Pancreas (tissue), 10 donors: ENCODE measurements at regions not wholly inside any gene's neighbourhood (a gene's known extent, or its start where the extent isn't known, plus 50 kb on each side); places are given as distances from the start of the nearest gene placed in this dataset.

Experiments used
- ATAC-seq, 4 donors: fragments of 200-7000 bp; cut with Tn5 transposase; one replicate each; pipeline versions ENCODE4 v1.8.0 to v1.9.1; 2020; ENCODE audit warnings: mild to moderate bottlenecking in 4 of 4, moderate library complexity in 4 of 4
- DNase-seq, 6 donors: peaks; one replicate each; pipeline ENCODE4 v3.0.0-alpha.2; 2020
- FAIRE-seq: peaks from 2 replicates; lab custom pipeline; 2012; peaks lifted over from hg19 to GRCh38; lab: Jason Lieb, UNC
- H3K27ac ChIP-seq, 4 donors: fragments of 200-600 bp; sonication (generic); 1 replicate in 3 of 4; 2 replicates in 1 of 4; pipeline versions ENCODE4 v1.5.0 to v1.8.0; 2020
- H3K27me3 ChIP-seq, 4 donors: fragments of 200-600 bp; one replicate each; pipeline ENCODE4 v1.8.0; 2021
- H3K36me3 ChIP-seq, 3 donors: fragments of 200-600 bp; sonication (generic) in 1 of 3; one replicate each; pipeline versions ENCODE4 v1.5.0 to v1.8.0; 2020 to 2021
- H3K4me1 ChIP-seq, 3 donors: fragments of 200-600 bp; one replicate each; pipeline ENCODE4 v1.8.0; 2021
- H3K4me3 ChIP-seq, 4 donors: fragments of 200-600 bp; sonication (generic) in 2 of 4; one replicate each; pipeline versions ENCODE4 v1.5.0 to v1.8.0; 2020 to 2021
- H3K9me3 ChIP-seq, 4 donors: fragments of 200-600 bp; one replicate each; pipeline ENCODE4 v1.8.0; 2021
- CTCF ChIP-seq, 4 donors: fragments of 200-600 bp; sonication (generic) in 3 of 4; IDR thresholded peaks; one replicate each; pipeline versions ENCODE4 v1.5.0 to v1.8.0; 2021; ENCODE audit warnings: antibody characterized with exemption in 4 of 4
- WGBS, 2 donors: extraction: QIAGEN DNeasy Blood & Tissue Kit; methylation state at CpG; one replicate each; pipeline ENCODE4 v1.1.7; 2013; 5-methylcytosine and 5-hydroxymethylcytosine counted together
- intact Hi-C, 3 donors: fragments of 100-400 bp; cut with DNase I; formaldehyde crosslinking; loops; one replicate each; pipeline versions ENCODE4 v1.11.1 to v1.14.2; 2022
- donor health status: healthy with polysubstance abuse.
- donor health status: DM: no; HTN: no; CAD: no; lungs with moderate emphysema.
- donor health status: DM: no; HTN: no; CAD: no.
- donor health status: control.
- donor health status: control.
- donor health status: Bipolar disorder and iron deficiency.
- donor health status: DM: yes; HTN: yes; CAD: no.
- donor health status: DM: no; HTN: no; CAD: no.
- donor health status: DM: no; HTN: no; CAD: no.
- donor health status: DM: yes; HTN: yes; CAD: no.

- H3K4me1 ChIP-seq, result no peaks in the 10 kb centered on the region
- no peak for FAIRE-seq
- DNase-seq, result no peak
- intact Hi-C loops, result no loop called here
- H3K4me3 ChIP-seq, result no peak overlapping the region
- no peaks in the 10 kb centered on the region for H3K9me3 ChIP-seq
- no peaks in the 10 kb centered on the region for H3K27me3 ChIP-seq
- ATAC-seq, result no peak
- H3K36me3 ChIP-seq, result no peaks in the 10 kb centered on the region
- WGBS, 2 donors, result 75 to 87% methylated on average over 4 of the region's 4 CpGs
- no peak for TF ChIP-seq CTCF (IDR thresholded peaks at IDR 0.05)
- H3K27ac ChIP-seq, result no peak overlapping the region
These were observed 113.7 kb upstream of the NCAM1 start for GRCh38 chr11:112847568-112847967.

GRCh38 chr11:112852143-112852866 lies 108.9 kb upstream of the NCAM1 start:
- WGBS, 2 donors, result 57 to 74% methylated on average over 5 of the region's 5 CpGs
- DNase-seq (no peak), FAIRE-seq (no peak), ATAC-seq (no peak)
- no peak for TF ChIP-seq CTCF (IDR thresholded peaks at IDR 0.05)
- Histone ChIP-seq H3K4me3 (no peak overlapping the region), H3K27ac (no peak overlapping the region), H3K36me3 (no peaks in the 10 kb centered on the region), H3K4me1 (no peaks in the 10 kb centered on the region), H3K9me3 (no peaks in the 10 kb centered on the region), H3K27me3 (no peaks in the 10 kb centered on the region)
- intact Hi-C loops, result no loop called here

- TF ChIP-seq CTCF (IDR thresholded peaks at IDR 0.05), result no peak
- H3K4me1 ChIP-seq, result no peaks in the 10 kb centered on the region
These were observed 105.1 kb upstream of the NCAM1 start for GRCh38 chr11:112856133-112856532.

GRCh38 chr11:112856591-112856990 lies 104.6 kb upstream of the NCAM1 start:
- H3K4me1 ChIP-seq, result no peaks in the 10 kb centered on the region
- no peak for ATAC-seq
- intact Hi-C loops, result no loop called here
- H3K27me3 ChIP-seq, result no peaks in the 10 kb centered on the region
- FAIRE-seq, result no peak
- DNase-seq, result no peak
- H3K4me3 ChIP-seq, result no peak overlapping the region
- H3K27ac ChIP-seq, result no peak overlapping the region
- WGBS, 2 donors, result 28 to 39% methylated on average over 2 of the region's 2 CpGs
- H3K9me3 ChIP-seq, result no peaks in the 10 kb centered on the region
- no peak for TF ChIP-seq CTCF (IDR thresholded peaks at IDR 0.05)
- H3K36me3 ChIP-seq, result no peaks in the 10 kb centered on the region

More at GRCh38 chr11:112856133-112856532, 105.1 kb upstream of the NCAM1 start:
- intact Hi-C loops, result no loop called here
- FAIRE-seq (no peak), DNase-seq (no peak), ATAC-seq (no peak)
- no peak overlapping the region for H3K4me3 ChIP-seq
- H3K27me3 ChIP-seq, result no peaks in the 10 kb centered on the region
- no peak overlapping the region for H3K27ac ChIP-seq
- no peaks in the 10 kb centered on the region for H3K36me3 ChIP-seq
- 54 to 62% methylated on average over 4 of the region's 4 CpGs for WGBS, 2 donors
- H3K9me3 ChIP-seq, result no peaks in the 10 kb centered on the region

GRCh38 chr11:112858289-112859023 lies 102.8 kb upstream of the NCAM1 start:
- no peaks in the 10 kb centered on the region for H3K4me1 ChIP-seq
- FAIRE-seq (no peak), ATAC-seq (no peak), DNase-seq (no peak)
- H3K27me3 ChIP-seq, result no peaks in the 10 kb centered on the region
- no peaks in the 10 kb centered on the region for H3K36me3 ChIP-seq
- no peak overlapping the region for H3K4me3 ChIP-seq
- no peak for TF ChIP-seq CTCF (IDR thresholded peaks at IDR 0.05)
- whole genome bisulfite sequencing, 2 donors, result 40 to 47% methylated on average over 5 of the region's 5 CpGs
- H3K27ac ChIP-seq, result no peak overlapping the region
- intact Hi-C loops, result no loop called here
- H3K9me3 ChIP-seq, result no peaks in the 10 kb centered on the region
